ENCODE measurements at regions not wholly inside any gene's neighbourhood (a gene's known extent, or its start where the extent isn't known, plus 50 kb on each side); places are given as distances from the start of the nearest gene placed in this dataset.

GRCh38 chr2:151038516-151038915, 223.1 kb downstream of the RBM43 start:
- TF ChIP-seq ATF2 (CRISPR knock-in tag; IDR thresholded peaks at IDR 0.05; ENCODE audit: borderline replicate concordance, low read depth), result no peak
- TF ChIP-seq ZSCAN18 (CRISPR knock-in tag; IDR thresholded peaks at IDR 0.05), result no peak
- no peak for TF ChIP-seq CTCF (IDR thresholded peaks at IDR 0.05)
- TF ChIP-seq FOXJ3 (CRISPR knock-in tag; IDR thresholded peaks at IDR 0.05; ENCODE audit: borderline replicate concordance), result no peak

Measured in WTC11 (cell line).